GM21717 (cell line): ENCODE measurements at regions not wholly inside any gene's neighbourhood (a gene's known extent, or its start where the extent isn't known, plus 50 kb on each side); places are given as distances from the start of the nearest gene placed in this dataset.

Experiments used
- ATAC-seq: cut with Tn5 transposase; IDR thresholded peaks from one replicate; pipeline ENCODE4 v1.9.1; 2021; ENCODE audit warnings: mild to moderate bottlenecking, moderate library complexity; ENCODE audit not compliant: unreplicated experiment

DNA sequence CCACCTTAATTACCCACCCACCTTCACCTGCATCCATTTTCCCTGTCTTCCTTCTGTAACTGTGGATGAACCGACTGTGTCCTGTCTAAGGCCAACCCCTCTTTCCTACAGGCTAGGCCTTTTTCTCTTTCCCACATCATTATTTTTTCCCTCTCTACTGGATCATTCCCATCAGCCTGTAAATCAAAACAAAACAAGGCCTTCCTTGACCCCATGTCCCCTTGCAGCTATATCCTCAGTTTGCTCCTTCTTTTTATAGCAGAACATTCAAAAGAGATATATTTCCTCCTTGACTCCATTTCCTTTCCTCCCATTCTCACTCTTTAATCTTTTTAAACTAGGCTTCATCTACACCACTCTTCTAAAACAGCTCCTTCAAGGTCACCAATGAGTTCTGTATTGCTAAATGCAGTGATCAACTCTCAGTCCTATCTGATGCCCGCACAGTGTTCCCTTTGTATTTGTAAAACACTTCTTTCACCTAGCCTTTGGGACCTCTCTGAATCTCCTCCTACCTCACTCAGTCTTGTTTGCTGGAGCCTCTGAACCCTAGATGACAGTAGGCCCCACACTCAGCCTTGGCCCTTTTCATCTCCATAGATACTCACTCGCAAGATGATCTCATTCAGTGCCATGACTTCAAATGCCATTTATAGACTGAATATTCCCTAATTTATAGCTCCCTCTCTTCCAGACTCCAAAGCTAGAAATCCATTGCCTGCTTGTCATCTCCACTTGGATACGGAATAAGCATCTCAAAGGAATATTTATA is 55.7 kb downstream of the CXCR4 start:
- no peak for ATAC-seq

DNA sequence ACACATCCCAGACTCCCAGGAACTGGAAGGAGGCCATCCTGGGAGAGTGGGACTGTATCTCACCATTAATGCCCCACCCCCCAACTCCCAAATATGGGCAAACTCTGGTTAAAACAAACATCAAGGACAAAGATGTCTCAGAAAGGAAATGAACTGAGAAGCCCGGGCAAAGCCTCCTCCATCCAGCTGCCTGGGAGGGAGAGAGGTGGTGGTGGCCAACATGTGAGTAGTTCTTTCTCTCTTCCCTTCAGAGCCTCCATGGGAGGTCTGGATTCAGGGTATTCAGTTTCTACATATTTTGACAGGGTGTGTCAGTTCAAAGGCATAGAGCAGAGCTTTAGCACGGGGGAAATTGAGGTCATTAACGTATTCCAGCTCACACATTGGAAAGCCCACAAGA is 57.5 kb downstream of the CXCR4 start:
- ATAC-seq, result no peak

DNA sequence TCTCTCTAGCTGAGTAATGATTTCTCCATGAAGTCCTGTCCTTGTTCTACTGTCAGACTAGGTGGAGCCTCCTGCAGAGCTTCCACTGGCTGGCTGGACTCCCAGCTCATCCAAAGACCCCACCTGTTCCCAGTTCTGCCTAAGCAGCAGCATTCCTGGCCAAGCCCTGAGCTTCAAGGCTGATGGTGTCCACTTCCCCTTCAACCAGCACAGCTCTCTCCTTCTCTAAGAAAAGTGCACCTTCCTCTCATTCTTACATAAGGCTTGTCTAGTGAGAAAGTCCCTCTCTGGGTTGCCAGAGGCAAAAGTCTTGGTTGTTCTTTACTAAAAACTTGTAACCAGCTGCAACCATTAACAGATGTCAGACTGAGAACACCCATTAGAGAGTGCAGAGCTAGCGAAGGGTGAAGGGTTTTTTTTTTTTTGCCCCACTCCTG is 58.9 kb downstream of the CXCR4 start:
- ATAC-seq, result peak; percentile 59

DNA sequence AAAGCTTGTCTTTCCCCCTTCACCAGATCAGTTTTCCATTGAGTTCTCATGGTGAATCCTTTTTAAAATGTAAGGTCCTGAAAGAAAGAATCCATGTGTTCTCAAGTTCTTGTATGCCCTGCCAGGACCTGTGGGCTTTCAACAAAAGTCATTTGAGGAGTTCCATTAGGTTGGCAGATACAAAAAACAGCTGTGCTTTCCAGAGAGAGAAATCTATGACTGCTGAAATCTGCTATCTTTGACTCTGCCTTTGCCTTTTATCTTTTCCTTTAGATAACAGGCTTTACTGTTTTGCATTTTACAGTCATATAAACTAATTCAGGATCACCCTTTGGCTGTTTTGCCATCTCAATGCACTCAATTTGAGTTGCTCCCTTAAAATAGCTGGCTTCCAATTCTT is 59.7 kb downstream of the CXCR4 start:
- ATAC-seq, result no peak

DNA sequence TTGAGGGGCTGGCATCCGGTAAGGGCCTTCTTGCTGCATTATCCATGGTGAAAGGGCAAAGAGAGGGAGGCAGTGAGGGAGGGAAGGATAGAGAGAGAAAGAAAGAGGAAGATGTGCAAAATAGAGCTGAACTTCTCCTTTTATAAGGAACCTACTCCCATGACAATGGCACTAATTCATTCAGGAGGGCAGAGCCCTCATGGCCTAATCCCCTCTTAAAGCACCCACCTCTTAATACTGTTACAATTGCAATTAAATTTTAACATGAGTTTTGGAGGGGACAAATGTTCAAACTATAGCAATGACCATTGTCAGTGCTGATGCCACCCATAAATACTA is 60.2 kb downstream of the CXCR4 start:
- ATAC-seq, result no peak

DNA sequence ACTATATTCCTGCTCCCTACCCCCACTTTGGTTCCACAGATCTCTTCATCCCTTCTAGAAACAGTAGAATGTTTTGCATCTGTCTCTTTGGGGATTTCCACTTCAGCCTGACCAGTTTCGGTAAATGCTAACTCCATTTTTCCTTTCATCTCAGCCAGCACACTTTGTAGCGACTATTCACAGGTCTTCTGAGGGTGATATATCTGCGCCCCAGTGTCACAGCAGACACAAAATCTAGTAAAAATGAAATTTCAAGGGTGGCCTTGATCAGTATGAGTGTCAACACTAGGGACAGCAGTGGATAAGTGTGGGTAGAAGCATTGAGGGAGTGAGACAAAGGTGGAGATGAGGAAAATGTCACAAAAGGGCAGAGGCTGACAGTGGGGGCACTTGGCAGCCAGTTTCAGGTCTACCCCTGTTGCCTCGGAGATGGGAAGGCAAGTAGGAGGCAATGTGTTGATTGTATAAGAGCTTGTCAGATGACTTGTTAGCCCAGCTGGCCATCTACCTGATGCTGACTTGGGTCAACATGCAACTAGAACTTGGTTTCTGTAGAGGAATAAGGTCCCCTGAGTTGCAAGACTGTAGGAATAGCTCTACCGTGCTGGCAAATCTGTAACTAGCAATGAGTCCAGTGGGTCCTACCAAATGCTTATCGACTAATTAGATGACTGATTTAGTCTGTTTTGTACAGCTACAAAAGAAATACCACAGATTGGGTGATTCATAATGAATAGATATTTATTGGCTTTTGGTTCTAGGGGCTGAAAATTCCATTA is 60.7 kb downstream of the CXCR4 start:
- peak; percentile 42 for ATAC-seq

DNA sequence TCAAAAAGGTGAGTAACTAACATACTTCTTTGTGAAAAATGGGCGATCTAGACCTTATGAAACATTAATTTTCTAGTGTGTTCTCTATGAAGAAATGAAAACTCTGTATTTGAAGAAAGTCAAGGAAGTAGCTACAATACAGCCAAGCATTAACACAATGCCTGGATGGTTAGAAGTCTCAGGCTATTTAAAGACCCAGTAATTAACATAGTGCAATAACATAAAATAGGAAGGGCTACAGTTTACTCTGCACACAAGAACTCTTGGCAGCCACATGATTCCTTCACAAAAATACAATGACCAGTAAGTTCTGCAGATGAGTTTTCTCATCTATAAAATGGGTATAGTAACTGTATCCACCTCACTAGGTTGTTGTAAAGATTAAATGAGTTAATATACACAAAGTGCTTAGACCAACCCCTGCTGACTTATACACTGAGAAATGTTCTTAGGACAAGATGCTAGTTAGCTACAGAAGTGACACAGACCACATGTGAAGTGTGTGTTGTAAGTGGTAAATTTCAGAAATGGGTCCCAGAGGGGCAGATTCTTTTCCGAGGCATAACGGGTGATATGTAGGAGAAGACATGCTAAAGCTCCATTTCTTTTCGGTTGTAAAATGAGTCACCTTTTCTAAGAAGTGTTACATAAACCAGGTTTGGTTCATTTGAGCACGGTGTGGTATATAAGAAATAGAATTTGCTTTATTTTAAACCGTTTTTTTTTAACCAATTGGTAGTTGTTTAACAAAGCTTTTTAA is 61.8 kb downstream of the CXCR4 start:
- ATAC-seq, result no peak

DNA sequence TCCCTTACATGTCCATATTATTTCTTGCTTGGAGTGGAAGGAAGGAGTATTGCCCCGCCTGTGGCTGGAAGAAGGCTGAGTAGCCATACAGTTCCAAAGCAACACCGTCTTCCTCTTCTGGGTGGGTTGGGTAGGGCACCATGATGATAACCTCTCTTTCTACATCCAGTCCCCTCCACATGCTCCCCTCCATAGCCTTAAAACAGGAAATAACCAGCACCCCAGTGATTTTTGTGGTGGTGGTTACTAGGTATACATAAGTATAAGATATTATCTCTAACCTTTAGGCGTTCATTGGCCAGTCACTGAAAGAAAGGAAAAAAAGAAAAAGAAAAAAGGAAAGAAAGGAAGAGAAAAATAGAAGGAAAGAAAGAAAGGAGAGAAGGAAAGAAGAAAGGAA is 63.1 kb downstream of the CXCR4 start:
- ATAC-seq, result no peak

DNA sequence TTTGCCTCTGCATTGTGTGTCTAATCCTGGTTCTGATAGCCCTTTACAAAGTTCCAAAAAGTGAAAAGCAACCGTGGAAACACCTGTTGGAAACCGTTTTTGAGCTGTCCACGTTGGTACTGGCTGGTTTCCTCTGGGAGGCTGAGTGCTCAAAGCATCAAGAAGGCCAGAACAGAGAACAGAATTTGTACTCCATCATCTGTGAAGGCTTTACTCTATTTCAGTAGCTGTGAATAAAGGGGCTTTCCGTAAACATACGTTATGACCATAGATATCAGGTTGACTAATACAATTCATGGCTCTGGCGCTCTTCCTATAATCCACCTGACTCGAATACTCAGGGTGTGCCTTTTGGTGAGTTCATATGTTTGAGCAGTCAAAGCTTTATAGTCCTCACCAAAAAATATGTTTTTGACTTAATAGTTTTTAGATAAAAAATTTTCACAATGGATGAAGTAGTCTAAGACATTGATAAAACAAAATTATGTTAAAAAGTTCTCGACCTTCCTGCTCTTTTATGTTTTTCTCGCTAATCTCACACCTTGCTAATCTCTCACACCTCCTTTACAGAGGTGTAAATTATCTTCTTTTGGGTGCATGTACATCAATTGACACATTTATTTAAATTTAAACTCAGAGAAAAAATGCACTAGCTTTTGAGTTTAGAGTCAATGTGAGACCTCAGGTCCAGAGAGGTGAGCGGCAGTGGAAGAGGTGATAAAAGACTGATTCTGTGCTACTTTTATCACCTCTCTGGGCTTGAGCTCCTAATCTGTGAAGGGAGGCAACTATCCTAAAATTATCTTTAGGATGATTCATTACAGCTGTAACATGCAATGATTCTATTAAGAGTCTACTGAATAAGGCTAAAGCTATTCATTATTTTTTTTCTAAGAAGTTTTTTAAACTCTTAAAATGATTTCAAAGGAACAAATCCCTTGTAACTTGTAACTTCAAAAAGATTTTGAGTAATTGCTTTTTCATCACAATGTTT is 65.3 kb downstream of the CXCR4 start:
- ATAC-seq, result peak; percentile 34

DNA sequence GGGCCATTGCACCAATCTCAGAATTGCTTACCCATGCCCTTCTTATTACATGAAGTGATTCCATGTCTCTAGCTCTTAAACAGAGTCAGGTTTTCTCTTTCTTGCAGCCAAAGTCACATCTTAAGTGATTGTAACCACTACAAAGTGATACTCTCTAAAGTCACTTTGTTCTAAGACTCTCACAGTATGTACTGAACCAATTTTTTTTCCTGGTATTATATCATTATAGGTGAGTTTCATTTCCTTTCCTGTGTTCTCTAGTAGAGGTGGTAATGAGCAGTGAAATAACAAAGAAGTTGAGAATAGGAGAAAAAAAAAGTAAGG is 66.3 kb upstream of the DARS1 start:
- ATAC-seq, result no peak

DNA sequence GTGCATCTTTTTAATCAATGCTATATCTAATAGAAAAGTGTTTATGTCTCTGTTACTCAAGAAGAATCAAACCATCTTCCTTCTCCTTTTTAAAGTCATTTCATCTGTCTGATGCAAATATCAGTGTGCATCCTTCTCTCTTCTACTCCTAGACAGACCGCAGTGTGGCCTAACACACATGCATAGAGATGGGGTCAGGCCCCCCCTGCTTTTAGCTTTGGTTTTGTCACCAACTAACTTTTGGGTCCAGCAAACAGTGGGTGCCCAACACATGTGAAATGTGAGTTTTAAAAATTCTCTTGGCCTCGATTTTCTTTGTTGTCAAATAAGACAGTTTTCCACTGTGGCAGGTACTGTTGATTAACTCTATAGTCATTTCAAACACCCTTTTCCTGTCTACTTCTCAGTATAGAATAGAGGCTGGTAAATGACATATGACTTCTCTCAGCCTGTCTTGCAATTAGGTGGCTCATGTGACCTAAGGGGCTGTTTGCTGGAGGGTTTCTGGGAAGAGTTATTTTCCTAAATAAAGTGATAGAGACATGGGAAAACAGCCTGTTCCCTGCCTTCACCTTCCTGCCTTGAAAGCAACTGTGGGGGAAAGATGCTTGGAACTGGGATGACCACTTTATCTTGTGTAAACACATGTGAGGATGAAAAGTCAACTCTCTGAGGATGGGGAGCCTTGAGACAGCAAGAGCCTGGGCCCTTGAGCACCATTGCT is 65.7 kb upstream of the DARS1 start:
- no peak for ATAC-seq

DNA sequence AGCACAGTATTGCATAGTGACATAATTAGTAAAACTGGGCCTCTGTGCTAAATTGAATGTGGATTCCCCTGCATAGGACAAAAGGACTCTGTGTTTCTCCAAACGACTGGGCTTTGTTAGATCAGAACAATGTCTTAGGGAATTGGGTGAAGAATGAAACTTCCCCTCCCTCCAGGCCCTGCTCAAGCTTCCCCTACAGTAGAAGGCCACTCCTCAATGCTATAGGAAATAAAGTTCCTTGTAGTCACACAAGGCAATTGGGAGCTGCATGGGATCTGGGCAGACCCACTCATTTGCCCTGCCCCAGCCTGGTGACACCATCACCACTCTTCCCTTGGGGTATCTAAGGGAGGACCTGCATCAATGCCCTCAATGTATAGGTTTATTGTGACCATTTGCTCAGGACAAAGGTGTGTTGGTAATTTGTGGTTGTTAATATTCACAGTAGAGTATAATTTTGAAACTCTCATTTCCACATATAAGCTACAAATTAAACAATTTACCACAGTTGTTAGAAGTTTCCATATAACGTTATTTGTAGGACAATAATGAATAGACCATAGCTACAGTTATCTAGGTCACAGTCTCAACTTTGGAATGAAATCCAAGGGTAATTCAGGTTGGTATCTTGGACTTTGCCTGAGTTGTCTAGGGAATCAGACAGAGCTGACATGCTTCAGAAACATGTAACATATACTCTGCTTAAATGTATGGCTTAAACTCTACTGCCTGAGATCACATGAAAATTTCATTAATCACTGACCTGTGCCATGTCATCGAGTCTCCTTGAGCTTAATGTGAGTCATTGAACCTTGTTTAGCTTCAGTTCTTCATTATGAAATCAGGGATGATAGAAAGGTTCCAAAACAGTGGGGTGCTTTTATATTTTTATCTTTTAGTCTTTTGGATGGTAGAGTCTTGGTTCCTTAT is 64.8 kb upstream of the DARS1 start:
- no peak for ATAC-seq

DNA sequence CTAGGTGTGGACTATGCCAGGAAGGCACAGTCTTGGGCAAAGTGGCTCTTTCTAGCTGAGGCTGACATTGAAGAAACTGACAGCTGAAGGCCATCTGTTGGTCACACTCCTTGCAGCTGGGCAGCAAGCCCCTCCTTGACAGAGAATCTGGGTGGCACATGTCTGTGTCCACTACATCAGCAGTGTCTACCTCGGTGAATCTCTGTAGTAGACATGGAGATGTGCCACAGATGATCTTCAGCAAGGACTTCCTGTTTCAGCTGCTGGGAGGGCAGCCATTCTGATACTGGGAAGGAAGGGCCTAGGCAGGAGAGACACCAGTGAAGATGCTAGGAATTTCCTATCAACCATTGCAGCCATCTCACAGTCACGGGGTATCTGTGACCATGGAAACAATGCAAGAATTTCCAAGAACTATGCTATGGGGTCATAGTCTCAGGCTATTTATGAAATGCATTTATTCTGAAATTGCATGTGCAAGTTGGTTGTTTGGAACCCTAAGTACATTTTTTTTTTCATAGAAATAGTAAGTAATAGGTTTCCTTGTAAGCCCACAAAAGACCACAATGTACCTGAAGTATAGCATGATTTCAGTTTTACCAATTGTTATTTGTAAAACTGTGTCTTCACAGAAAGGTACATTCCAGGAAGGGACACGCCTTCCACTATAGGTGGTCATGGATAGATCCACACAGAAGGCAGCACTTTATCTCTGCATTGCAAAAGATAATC is 63.8 kb upstream of the DARS1 start:
- ATAC-seq, result no peak

DNA sequence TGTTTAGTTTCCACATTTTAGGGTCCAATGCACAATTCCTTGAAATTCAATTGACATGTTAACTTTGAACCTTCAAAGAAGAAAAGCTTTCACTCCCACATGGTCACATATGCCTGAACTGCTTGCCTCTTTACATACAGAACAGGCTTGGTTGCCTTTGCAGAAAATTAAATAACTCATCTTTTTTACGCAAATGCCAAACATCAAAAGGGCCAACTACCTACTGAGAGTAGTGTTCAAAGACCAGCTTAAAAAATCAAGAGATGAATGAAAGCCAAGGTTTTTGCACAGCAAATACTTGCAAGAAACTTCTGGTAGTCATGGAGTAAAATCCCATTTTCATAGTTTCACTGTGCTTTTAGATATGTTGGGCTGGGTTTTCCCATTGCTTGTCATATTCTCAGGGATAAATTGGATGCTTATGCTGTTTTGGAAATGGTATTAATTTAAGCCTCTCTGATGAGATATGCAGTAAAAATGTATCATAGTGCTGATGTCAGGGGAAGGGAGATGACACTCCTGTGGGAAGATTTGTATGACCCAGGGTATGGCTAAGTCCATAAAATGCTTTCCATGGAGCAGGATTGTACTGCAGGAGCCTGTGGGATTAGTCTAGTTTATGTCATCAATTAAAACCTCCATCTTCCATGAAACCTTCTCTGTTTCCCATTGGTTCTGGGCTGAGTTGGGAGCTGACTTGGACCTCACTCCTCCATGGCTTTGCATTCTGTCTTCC is 60.6 kb upstream of the DARS1 start:
- ATAC-seq, result no peak

DNA sequence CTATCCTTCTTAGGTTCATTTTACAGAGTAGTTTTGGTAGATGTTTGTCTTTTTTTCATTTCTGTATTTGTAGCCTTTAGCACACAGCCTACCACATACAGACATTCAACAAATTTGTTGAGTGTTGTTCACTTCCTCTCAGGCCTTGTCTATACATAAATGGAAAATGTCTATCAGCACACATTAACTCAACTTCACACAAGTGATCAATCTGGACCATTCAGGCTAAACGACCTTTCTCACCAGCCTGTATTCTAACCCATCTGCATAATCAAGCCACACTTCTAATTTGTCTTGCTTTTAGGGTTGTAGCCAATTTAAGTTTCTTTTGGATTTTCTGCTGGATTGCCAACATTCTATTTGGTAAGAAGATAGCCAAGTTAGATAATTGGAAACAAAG is 59.9 kb upstream of the DARS1 start:
- ATAC-seq, result no peak
